SKM-1 (cell line): ENCODE measurements at regions not wholly inside any gene's neighbourhood (a gene's known extent, or its start where the extent isn't known, plus 50 kb on each side); places are given as distances from the start of the nearest gene placed in this dataset.

Experiments used
- DNase-seq: peaks from one replicate; lab custom pipeline; 2025; ENCODE audit not compliant: unreplicated experiment; lab: John Stamatoyannopoulos, UW

DNA sequence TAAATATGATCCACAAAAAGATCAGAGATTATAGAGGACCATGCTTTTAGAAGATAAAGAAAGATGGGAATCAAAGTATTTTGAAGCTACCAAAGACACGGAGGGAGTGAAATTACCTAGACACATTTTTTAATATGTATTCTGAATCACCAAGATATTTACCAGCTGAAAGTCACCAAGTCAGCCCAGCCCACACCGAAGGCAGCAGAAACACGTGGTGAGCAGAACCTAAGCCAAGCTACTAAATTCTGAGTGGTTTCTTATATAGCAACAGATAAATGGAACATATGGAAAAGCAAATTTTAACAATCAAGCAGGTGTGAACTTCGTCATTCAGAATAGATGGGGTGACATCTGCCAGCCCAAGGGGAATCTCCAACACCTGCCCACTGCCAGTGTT lies 134.7 kb upstream of the AKR1E2 start:
- DNase-seq: no peak

DNA sequence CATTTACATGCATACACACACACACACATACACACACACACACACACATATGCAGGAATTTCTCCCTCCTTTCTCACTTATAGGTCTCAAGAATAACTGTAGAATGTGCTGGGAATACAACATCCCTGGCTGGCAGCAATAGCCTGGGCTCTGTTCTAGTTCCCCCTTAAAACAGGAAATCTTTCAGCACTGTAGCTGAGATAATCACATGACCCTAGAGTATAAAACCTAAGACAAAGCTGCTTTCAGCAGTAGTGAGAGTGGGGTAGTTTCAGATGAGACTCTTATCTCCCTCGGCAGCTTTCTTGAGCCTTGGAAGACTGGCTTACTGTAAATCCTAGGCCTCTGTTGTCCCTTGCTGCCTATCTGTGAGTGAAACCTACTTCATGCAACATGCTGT lies 137.4 kb upstream of the AKR1E2 start:
- no peak for DNase-seq

DNA sequence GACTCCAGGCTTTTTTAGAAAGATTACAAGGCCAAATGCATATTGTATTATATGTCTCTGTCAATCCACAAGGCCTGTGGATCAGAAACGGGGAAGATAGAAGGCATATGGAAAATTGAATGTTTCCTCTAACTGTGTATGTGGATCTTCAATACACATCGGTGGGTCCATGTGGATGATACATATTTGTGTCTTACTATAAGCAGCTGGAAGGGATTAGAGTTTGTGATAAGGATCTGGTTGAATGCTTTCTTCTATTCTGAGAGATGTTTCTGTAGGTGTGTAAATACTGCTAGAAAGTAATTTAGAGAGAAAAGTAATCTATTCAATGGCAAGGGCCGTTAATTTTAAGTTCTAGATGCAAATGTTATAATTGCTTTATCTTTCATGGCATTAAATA lies 137.8 kb upstream of the AKR1E2 start:
- no peak for DNase-seq

DNA sequence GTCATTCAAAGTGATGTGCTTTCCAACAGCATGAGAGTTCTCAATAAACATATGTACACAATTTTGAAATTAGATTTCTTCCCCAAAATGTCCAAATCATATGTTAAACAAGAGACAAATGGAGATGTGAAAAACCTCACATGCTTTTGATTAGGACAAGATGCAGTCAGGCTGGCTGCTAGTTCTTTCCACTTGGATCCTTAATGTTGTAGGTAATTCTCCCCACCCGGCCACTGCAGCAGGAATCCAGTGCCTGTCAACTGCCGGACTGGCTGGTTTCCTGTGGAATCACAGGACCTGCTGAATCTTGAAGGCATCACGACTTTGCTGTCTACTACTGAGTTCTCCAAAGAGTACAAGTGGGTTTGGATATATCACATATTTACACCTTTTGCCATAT lies 138.6 kb upstream of the AKR1E2 start:
- no peak for DNase-seq

DNA sequence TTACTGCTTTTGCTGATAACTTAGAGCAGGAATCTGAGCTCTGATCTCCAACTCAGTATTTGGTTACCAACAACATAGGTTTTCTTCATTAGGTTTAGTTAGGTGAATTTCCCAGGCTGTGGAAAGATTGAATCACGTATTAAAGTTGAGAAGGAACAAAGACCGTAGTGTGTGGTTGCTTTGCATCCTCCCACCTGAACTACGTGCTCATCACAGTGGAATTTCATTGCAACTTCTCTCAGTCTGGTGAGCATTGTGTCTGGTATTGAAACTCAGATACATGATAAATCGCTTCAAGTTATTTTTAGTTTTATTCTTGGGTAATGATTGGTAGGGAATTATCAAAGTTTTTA lies 139.4 kb upstream of the AKR1E2 start:
- no peak for DNase-seq

- no peak for DNase-seq
Observed at GRCh38 chr10:4685904-4686643, 139.9 kb upstream of the AKR1E2 start.

DNA sequence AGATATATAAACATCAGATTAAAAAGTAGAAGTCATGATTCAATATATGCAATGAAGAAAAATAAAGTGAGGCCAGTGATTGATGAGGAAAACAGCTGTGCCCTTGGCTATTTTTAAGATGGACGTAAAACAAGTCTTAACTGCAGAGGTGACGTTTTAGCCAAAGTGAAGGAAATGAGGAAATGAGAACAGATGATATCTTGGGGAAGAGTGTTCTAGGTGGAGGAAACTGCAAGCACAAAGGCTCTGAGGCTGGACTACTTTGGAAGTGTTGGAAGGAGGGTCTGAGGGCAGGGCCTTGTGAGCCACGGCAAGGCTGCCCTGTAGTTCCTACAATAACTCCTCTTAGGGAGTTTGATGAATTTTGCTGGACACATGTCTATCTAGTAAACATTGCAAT lies 140.5 kb upstream of the AKR1E2 start:
- DNase-seq: no peak

- DNase-seq: no peak
Observed at GRCh38 chr10:4684434-4684833, 141.6 kb upstream of the AKR1E2 start.

DNA sequence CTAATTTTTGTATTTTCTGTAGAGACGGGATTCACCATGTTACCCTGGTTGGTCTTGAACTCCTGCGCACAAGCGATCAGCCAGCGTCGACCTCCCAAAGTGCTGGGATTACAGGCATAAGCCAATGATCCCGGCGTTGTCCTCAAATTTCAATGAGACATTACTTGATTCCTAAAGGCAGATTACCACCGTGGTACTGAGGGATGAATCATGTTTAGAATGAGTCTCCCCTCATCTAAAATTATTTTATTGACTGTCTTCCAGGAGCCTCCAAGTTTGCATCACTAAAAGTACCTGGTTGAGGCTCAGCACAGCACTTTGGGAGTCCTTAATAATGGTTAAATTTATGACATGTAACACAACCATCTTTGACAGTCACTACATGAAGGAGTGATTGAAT lies 142.2 kb upstream of the AKR1E2 start:
- no peak for DNase-seq

GRCh38 chr10:4683137-4683536 lies 142.9 kb upstream of the AKR1E2 start:
- no peak for DNase-seq

DNA sequence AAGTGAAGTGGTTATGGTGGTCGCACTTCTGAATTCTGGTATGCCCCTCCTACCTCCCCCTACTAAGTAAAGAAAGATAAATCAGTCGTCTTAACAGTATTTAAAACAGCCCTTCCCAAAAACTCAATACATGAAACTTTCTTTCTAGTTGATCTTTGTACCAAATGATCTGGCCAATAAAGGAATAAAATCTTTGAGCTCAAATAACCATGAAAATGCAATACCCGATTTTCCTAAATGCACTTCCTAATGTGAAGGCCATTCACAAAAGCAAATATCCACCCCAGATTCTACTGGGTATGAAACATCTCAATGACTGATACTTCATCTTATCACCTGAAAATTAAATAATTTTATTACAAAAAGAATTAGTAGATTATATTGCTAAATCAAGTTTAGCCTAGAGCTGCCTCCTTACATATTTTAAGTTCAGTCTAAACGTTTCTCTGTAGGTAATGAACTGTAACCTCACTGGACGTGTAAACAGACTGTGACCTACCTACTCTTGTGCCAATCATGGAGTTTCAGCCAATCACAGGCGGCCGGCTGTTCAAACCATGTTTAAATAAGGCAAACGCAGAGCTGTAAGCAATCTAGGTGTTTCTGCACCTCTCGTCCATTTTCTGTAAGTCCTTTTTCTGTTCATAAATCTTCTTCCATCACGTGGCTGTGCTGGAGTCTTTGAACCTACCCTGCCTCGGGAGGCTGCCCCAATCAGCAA lies 146.9 kb upstream of the AKR1E2 start:
- DNase-seq: no peak

- DNase-seq: no peak
Observed at GRCh38 chr10:4678023-4678950, 147.7 kb upstream of the AKR1E2 start.

DNA sequence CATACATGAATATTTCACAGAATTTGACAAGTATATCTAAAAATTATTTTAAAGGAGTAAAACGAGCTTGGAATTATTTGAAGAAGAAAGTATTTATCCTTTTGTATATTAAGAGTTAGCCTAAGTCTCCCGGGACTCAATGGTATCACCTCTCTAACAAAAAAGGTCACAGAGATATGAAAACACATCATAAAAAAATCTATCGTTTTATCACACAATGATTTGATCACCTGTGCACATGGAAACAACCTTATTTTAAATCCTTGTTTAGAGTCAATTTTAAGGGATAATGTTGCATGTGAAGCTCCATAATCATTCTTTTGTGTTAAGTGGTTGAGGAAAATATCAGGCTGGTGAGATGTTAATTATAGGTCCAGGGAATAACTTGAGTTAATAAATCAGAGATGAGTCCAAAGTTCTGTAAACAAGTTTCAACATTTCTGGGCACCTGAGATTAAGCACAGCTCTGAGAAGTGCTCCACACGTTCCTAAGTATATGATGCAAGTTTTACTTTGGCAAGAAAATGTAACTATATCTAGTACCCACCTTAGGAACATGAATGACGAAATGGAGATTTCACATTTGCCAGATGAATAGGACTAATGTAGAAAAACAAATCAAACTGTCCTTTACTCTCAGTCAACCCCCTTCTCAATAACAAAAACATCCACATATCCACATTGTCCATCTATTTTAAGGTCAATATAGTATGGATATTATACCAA lies 148.5 kb upstream of the AKR1E2 start:
- DNase-seq: no peak

DNA sequence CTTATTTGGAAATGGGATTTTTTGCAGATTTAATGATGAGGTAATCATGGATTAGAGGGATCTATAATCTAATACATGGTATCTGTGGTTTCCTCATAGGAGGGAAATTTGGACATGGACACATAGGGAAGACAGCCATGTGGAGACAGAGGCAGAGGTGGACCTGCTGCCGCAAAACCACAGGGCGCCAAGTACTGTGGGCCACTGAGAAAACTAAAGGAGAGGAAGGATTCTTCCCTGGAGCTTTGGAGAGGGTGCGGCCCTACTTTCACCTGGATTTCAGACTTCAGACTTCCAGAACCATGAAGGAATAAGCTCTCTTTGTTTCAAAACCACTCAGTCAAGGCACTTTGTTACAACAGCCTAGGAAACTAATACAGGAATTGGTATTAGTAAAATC lies 149.4 kb upstream of the AKR1E2 start:
- DNase-seq: no peak

GRCh38 chr10:4675808-4676207 lies 150.2 kb upstream of the AKR1E2 start:
- no peak for DNase-seq

DNA sequence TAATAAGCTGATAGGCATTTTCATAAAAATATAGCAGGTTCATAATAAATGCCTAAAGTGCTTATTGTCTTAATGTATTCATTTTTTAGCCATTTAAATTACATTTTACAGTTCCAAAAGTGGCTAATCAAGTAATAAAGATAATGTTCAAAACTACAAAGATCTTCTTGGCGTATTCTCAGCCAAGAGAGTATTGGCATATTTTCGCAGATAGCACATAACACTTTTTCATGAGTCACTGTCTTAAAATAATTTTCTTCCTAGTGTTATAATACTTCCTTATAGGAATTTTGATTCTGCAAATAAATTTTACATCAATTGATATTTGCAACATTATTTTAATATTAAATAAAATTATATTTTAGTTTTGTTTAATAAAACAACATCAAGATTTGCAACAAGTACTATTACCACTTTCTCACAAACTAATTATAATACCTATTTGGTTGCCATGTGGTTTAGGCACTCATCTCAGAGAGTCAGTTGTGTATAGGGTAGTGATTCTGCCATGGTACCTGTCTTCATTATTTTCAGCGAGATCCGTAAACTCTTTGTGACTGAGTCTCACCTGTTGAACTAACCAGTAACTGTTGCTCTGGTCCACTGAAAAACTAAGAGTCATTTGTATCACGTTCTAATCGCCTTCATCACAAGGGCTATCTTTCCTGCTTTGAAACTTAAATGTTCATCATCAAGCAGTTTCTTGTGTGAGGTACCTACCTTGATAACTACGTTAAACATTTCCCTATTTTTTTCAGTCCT lies 152.5 kb upstream of the AKR1E2 start:
- DNase-seq: no peak

DNA sequence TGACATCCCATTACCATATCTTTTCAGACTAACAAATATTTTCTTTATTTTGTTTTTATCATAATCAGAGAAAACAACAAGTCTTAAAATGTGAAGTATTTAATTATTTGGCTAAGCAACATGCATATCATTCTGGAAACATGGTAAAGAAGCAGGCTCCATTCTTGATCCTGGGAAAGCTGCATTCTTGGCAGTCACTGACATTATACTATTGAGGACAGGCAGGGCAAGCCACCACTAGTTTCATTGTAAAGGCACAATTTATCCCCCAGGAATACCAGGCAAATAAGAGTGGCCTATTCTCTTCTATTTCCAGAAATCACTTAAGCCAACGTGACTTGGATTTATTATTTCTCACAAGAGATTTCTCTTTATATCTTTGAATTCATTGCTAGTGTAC lies 153.8 kb upstream of the AKR1E2 start:
- DNase-seq: no peak

GRCh38 chr10:4671451-4672145 lies 154.4 kb upstream of the AKR1E2 start:
- no peak for DNase-seq

DNA sequence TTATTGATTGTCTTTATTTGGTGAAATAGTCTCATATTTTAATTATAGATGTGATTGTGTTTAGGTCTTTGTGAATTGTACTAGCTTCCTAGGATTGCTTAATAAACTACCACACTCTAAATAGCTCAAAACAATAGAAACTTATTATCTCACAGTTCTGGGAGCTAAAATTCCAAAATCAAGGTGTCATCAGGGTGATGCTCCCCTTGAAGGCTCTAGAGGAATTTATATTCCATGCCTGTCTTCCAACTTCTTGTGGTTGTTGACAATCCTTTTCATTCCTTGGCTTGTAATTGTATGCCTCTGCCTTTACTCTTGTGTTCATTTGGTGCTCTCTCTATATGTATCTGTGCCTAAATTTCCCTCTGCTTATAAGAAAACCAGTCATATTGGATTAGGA lies 155.3 kb upstream of the AKR1E2 start:
- no peak for DNase-seq

- no peak for DNase-seq
Observed at GRCh38 chr10:4669585-4669984, 156.4 kb upstream of the AKR1E2 start.
